Epithelial cell of esophagus (primary cell): ENCODE measurements at regions not wholly inside any gene's neighbourhood (a gene's known extent, or its start where the extent isn't known, plus 50 kb on each side); places are given as distances from the start of the nearest gene placed in this dataset.

ENCODE experiments used
- DNase-seq: peaks from one replicate; pipeline ENCODE4 v3.0.0; 2010; ENCODE audit warnings: low read depth
- H3K4me3 ChIP-seq: 2 replicates; pipeline ENCODE4 v1.5.1; 2011; ENCODE audit warnings: mild to moderate bottlenecking, low read length, control low read depth
- CTCF ChIP-seq: IDR thresholded peaks from 2 replicates; pipeline ENCODE4 v1.5.1; 2011; ENCODE audit warnings: low read depth, mild to moderate bottlenecking, low read length, control low read depth, inconsistent platforms; ENCODE audit not compliant: insufficient read depth; ENCODE audit errors: missing control alignments

- no peak overlapping the region for H3K4me3 ChIP-seq
- TF ChIP-seq CTCF: no peak
- DNase-seq: no peak
These were observed 84.0 kb downstream of the RND3 start for GRCh38 chr2:150403457-150403856.

DNA sequence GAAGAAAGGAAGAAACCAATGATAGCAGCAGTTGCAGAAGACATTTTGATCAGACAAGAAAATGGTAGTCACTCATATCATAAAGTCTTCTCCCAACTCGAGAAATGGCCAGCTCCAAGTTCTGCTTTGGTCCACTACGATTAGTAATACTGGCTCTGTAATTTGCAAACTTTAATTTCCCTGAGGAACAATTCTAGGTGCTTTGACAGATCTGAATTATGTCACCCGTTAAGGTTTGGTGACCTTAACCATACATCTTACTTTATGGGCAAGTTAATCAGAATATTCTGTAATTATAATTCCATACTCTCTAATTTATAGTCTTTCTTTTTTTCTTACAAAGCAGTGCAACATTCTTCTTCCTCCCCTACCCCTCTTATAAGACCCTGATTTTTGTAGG is 84.5 kb downstream of the RND3 start:
- DNase-seq: no peak
- no peak overlapping the region for H3K4me3 ChIP-seq
- no peak for TF ChIP-seq CTCF

GRCh38 chr2:150400849-150401248 is 86.6 kb downstream of the RND3 start:
- no peak overlapping the region for H3K4me3 ChIP-seq
- DNase-seq: no peak
- no peak for TF ChIP-seq CTCF

- no peak for DNase-seq
- no peak for TF ChIP-seq CTCF
- H3K4me3 ChIP-seq: no peak overlapping the region
These were observed 94.9 kb downstream of the RND3 start for GRCh38 chr2:150392614-150393013.

- H3K4me3 ChIP-seq: no peak overlapping the region
- no peak for DNase-seq
- TF ChIP-seq CTCF: no peak
These were observed 95.7 kb downstream of the RND3 start for GRCh38 chr2:150391779-150392178.

GRCh38 chr2:150389447-150389846 is 98.0 kb downstream of the RND3 start:
- TF ChIP-seq CTCF: no peak
- no peak overlapping the region for H3K4me3 ChIP-seq
- DNase-seq: no peak

DNA sequence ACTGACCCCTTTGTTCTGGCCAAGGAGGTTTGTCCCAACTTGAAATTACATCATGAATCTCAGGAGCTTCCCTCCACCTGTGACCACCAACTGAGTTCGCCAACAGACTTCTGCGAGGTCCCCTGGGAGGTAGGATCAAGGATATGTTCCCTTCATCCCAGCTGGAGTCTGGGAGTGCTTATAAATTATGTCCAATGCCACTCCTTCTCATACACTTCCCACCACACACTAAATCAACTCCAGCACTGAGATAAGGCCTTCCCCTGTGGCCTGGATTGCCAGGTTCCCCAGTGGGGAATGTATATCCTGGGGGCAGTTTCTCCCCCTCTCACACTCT is 99.2 kb downstream of the RND3 start:
- no peak overlapping the region for H3K4me3 ChIP-seq
- TF ChIP-seq CTCF: no peak
- DNase-seq: no peak
